GM12865 (cell line): ENCODE measurements at regions not wholly inside any gene's neighbourhood (a gene's known extent, or its start where the extent isn't known, plus 50 kb on each side); places are given as distances from the start of the nearest gene placed in this dataset.

Source experiments
- DNase-seq: peaks from one replicate; pipeline ENCODE4 v3.0.0; 2010; ENCODE audit warnings: low read depth
- H3K4me3 ChIP-seq: 2 replicates; pipeline ENCODE4 v1.5.1; 2011; ENCODE audit warnings: mild to moderate bottlenecking, low read depth, low read length, control low read depth
- TF ChIP-seq, protein P1 (sequence below): IDR thresholded peaks from 2 replicates; pipeline ENCODE4 v1.5.1; 2011; ENCODE audit warnings: low read length, control low read depth, low read depth, inconsistent platforms; ENCODE audit not compliant: insufficient read depth; ENCODE audit errors: missing control alignments

GRCh38 chr11:96885912-96886311 lies 496.1 kb downstream of the JRKL start:
- TF ChIP-seq, protein P1, sequence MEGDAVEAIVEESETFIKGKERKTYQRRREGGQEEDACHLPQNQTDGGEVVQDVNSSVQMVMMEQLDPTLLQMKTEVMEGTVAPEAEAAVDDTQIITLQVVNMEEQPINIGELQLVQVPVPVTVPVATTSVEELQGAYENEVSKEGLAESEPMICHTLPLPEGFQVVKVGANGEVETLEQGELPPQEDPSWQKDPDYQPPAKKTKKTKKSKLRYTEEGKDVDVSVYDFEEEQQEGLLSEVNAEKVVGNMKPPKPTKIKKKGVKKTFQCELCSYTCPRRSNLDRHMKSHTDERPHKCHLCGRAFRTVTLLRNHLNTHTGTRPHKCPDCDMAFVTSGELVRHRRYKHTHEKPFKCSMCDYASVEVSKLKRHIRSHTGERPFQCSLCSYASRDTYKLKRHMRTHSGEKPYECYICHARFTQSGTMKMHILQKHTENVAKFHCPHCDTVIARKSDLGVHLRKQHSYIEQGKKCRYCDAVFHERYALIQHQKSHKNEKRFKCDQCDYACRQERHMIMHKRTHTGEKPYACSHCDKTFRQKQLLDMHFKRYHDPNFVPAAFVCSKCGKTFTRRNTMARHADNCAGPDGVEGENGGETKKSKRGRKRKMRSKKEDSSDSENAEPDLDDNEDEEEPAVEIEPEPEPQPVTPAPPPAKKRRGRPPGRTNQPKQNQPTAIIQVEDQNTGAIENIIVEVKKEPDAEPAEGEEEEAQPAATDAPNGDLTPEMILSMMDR, result no peak
- DNase-seq, result no peak
- no peak overlapping the region for H3K4me3 ChIP-seq

GRCh38 chr11:96893988-96894387 lies 504.2 kb downstream of the JRKL start:
- no peak for DNase-seq
- no peak overlapping the region for H3K4me3 ChIP-seq
- TF ChIP-seq, protein P1, result no peak

GRCh38 chr11:96894587-96894986 lies 504.8 kb downstream of the JRKL start:
- DNase-seq, result no peak
- no peak overlapping the region for H3K4me3 ChIP-seq
- TF ChIP-seq, protein P1, result no peak

GRCh38 chr11:96899971-96900370 lies 510.2 kb downstream of the JRKL start:
- TF ChIP-seq, protein P1, result no peak
- DNase-seq, result no peak

GRCh38 chr11:96905143-96905542 lies 515.3 kb downstream of the JRKL start:
- TF ChIP-seq, protein P1, result no peak
- H3K4me3 ChIP-seq, result no peak overlapping the region
- DNase-seq, result no peak

More at GRCh38 chr11:96899971-96900370, 510.2 kb downstream of the JRKL start:
- no peak overlapping the region for H3K4me3 ChIP-seq

GRCh38 chr11:96905663-96906062 lies 515.9 kb downstream of the JRKL start:
- no peak overlapping the region for H3K4me3 ChIP-seq
- TF ChIP-seq, protein P1, result no peak
- no peak for DNase-seq

DNA sequence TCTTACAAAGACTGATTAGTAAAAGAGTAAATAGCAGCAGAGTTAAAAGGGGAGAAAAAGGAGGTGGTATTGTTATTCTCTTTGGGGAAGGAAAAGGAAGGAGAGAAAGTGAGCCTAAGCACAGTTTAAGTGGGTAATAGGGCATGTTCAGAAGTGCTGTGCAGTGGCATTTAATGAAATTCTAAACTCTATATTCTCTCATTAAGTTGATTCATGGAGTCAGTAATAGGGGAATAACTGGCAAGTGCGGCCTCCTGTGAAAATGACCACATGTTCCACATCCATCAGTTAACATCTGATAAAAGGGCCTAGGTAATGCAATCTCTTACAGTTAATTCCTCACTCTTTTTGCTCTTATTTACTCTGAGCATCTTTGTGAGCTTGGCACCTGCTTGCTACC lies 516.7 kb downstream of the JRKL start:
- TF ChIP-seq, protein P1, result no peak
- no peak overlapping the region for H3K4me3 ChIP-seq
- DNase-seq, result no peak
